ENCODE measurements at regions not wholly inside any gene's neighbourhood (a gene's known extent, or its start where the extent isn't known, plus 50 kb on each side); places are given as distances from the start of the nearest gene placed in this dataset.

- H3K4me1 ChIP-seq (ENCODE audit: insufficient read depth, low read length), result no peaks in the 10 kb centered on the region
- no peak overlapping the region for H3K56ac ChIP-seq (ENCODE audit: insufficient read length, low read depth, low read length)
- Mint-ChIP-seq H3K9me3 (peaks cover 21 to 26% of the 10 kb centered on the region in 2 experiments), H3K36me3 (ENCODE audit: insufficient read depth in 1 of 3, low read depth in 3 of 3) (peaks cover 12 to 27% (median 17%) of the 10 kb centered on the region in 3 experiments; a peak in 6 of 7 replicates), H3K27ac (no peak overlapping the region), H3K4me3 (no peak overlapping the region), H3K4me1 (peaks cover 0 to 6% of the 10 kb centered on the region in 2 experiments; a peak in 2 of 4 replicates), H3K27me3 (ENCODE audit: low read depth) (no peaks in the 10 kb centered on the region; the same call in 1 of the 2 replicates)
- no peak overlapping the region for H4K5ac ChIP-seq (ENCODE audit: insufficient read length, low read depth, low read length)
- H3K79me2 ChIP-seq (ENCODE audit: insufficient read depth, low read length), result no peaks in the 10 kb centered on the region
- no peak for TF ChIP-seq CTCF (conservative IDR thresholded peaks at IDR 0.05)
- H4K91ac ChIP-seq (ENCODE audit: insufficient read length, low read depth, low read length), result no peak overlapping the region
- H2BK5ac ChIP-seq (ENCODE audit: insufficient read length, low read length), result no peak overlapping the region
- no peak overlapping the region for H2BK20ac ChIP-seq (ENCODE audit: low read depth, low read length, poor library complexity, severe bottlenecking)
- no peak overlapping the region for H3K4me2 ChIP-seq (ENCODE audit: insufficient read depth, insufficient read length, low read length)
- H3K18ac ChIP-seq (ENCODE audit: insufficient read length, low read depth, low read length), result no peak overlapping the region
- H3K79me1 ChIP-seq (ENCODE audit: insufficient read depth, low read depth, low read length, poor library complexity, severe bottlenecking), result no peaks in the 10 kb centered on the region
- no peak overlapping the region for H2BK120ac ChIP-seq (ENCODE audit: low read depth, low read length, poor library complexity, severe bottlenecking)
- no peak overlapping the region for H2AFZ ChIP-seq (ENCODE audit: low read length)
- no peaks in the 10 kb centered on the region for H4K20me1 ChIP-seq (ENCODE audit: control insufficient read depth, insufficient read depth, insufficient read length)
- H3K9ac ChIP-seq (ENCODE audit: extremely low read depth, insufficient read length, low read length), result no peak overlapping the region
- H4K8ac ChIP-seq (replicated peaks; ENCODE audit: insufficient read length, low read depth, low read length), result no peak overlapping the region
- peaks cover 5% of the 10 kb centered on the region for H3K9me3 ChIP-seq (ENCODE audit: control insufficient read depth, low read depth, low read length)
- no peaks in the 10 kb centered on the region for H3K27me3 ChIP-seq (ENCODE audit: insufficient read depth, low read length)
- H2BK12ac ChIP-seq (ENCODE audit: insufficient read length, low read depth, low read length), result no peak overlapping the region
- H3K23ac ChIP-seq (ENCODE audit: insufficient read length, low read depth, low read length), result no peak overlapping the region
- H2AK5ac ChIP-seq (ENCODE audit: insufficient read length, low read length), result no peak overlapping the region
- H3K27ac ChIP-seq (ENCODE audit: insufficient read length, low read depth, low read length), result no peak overlapping the region
- no CpG with 5 or more reads among the region's 4 CpGs for WGBS (ENCODE audit: extremely low coverage, insufficient read length, low lambda C conversion rate)
- H3T11ph ChIP-seq (ENCODE audit: low read length), result no peak overlapping the region
- no peaks in the 10 kb centered on the region for H3K23me2 ChIP-seq (ENCODE audit: insufficient read length, low read depth, low read length, poor library complexity, severe bottlenecking)
- no peak overlapping the region for H3K14ac ChIP-seq (ENCODE audit: insufficient read depth, low read length)
- no peak overlapping the region for H2BK15ac ChIP-seq (ENCODE audit: low read depth, low read length)
- no peak overlapping the region for H3K4ac ChIP-seq (ENCODE audit: low read depth, low read length)
- no peak for DNase-seq
These were observed 112.8 kb downstream of the DLEU7 start for GRCh38 chr13:50730496-50731351.

All from H9 (cell line).